Trophoblast cell (in vitro differentiated cells and primary cell): ENCODE measurements at regions not wholly inside any gene's neighbourhood (a gene's known extent, or its start where the extent isn't known, plus 50 kb on each side); places are given as distances from the start of the nearest gene placed in this dataset.

Experiments
- DNase-seq, 2 donors: peaks; one replicate each; pipeline ENCODE4 v3.0.0-alpha.2; 2016
- H2AFZ ChIP-seq: 2 replicates; pipeline ENCODE4 v1.6.1; 2013; ENCODE audit warnings: low read length, moderate library complexity, mild to moderate bottlenecking; ENCODE audit not compliant: insufficient read depth, poor library complexity
- H2AK5ac ChIP-seq: 2 replicates; pipeline ENCODE4 v1.6.1; 2013; ENCODE audit warnings: mild to moderate bottlenecking, low read length
- H2BK120ac ChIP-seq: 2 replicates; pipeline ENCODE4 v1.6.1; 2013; ENCODE audit warnings: low read length, mild to moderate bottlenecking, moderate library complexity; ENCODE audit not compliant: insufficient read depth, poor library complexity
- H2BK12ac ChIP-seq: 2 replicates; pipeline ENCODE4 v1.6.1; 2013; ENCODE audit warnings: mild to moderate bottlenecking, low read length, moderate library complexity
- H2BK5ac ChIP-seq: 2 replicates; pipeline ENCODE4 v1.6.1; 2013; ENCODE audit warnings: low read length, low read depth, moderate library complexity, mild to moderate bottlenecking; ENCODE audit not compliant: poor library complexity
- H3K14ac ChIP-seq: 2 replicates; pipeline ENCODE4 v1.6.1; 2013; ENCODE audit warnings: mild to moderate bottlenecking, low read length
- H3K18ac ChIP-seq: 2 replicates; pipeline ENCODE4 v1.6.1; 2013; ENCODE audit warnings: mild to moderate bottlenecking, low read length
- H3K23ac ChIP-seq: 2 replicates; pipeline ENCODE4 v1.6.1; 2013; ENCODE audit warnings: low read length
- H3K27ac ChIP-seq: 2 replicates; pipeline ENCODE4 v1.5.1; 2013; ENCODE audit warnings: low read depth, mild to moderate bottlenecking, inconsistent platforms, low read length, moderate library complexity
- H3K27me3 ChIP-seq: 2 replicates; pipeline ENCODE4 v1.6.1; 2013; ENCODE audit warnings: inconsistent platforms, mild to moderate bottlenecking, low read length, moderate library complexity; ENCODE audit not compliant: insufficient read depth
- H3K36me3 ChIP-seq, 2 experiments: 1 replicate in 1 of 2; 2 replicates in 1 of 2; pipeline ENCODE4 v1.6.1; 2013; ENCODE audit warnings: low read length in 2 of 2, mild to moderate bottlenecking in 2 of 2, moderate library complexity in 1 of 2; ENCODE audit not compliant: insufficient read depth in 2 of 2, control insufficient read depth in 1 of 2
- H3K4ac ChIP-seq: 2 replicates; pipeline ENCODE4 v1.6.1; 2013; ENCODE audit warnings: low read depth, mild to moderate bottlenecking, low read length, moderate library complexity
- H3K4me1 ChIP-seq, 2 experiments: 1 replicate in 1 of 2; 2 replicates in 1 of 2; pipeline ENCODE4 v1.6.1; 2013; ENCODE audit warnings: low read length in 2 of 2, mild to moderate bottlenecking in 2 of 2, moderate library complexity in 1 of 2; ENCODE audit not compliant: insufficient read depth in 2 of 2, control insufficient read depth in 1 of 2
- H3K4me2 ChIP-seq: 2 replicates; pipeline ENCODE4 v1.6.1; 2013; ENCODE audit warnings: inconsistent platforms, mild to moderate bottlenecking, low read length, moderate library complexity
- H3K4me3 ChIP-seq: 2 replicates; pipeline ENCODE4 v1.5.1; 2013; ENCODE audit warnings: mild to moderate bottlenecking, low read depth, low read length, inconsistent platforms
- H3K79me1 ChIP-seq: one replicate; pipeline ENCODE4 v1.6.1; 2013; ENCODE audit warnings: low read length
- H3K79me2 ChIP-seq: 2 replicates; pipeline ENCODE4 v1.6.1; 2013; ENCODE audit warnings: low read length, mild to moderate bottlenecking; ENCODE audit not compliant: control insufficient read depth, insufficient read depth, poor library complexity
- H3K9ac ChIP-seq: 2 replicates; pipeline ENCODE4 v1.6.1; 2013; ENCODE audit warnings: mild to moderate bottlenecking, low read length
- H3K9me3 ChIP-seq: 2 replicates; pipeline ENCODE4 v1.6.1; 2013; ENCODE audit warnings: low read depth, mild to moderate bottlenecking, control low read depth, inconsistent platforms, low read length; ENCODE audit not compliant: insufficient read depth
- H4K12ac ChIP-seq: 2 replicates; pipeline ENCODE4 v1.6.1; 2013; ENCODE audit warnings: low read depth, mild to moderate bottlenecking, low read length, moderate library complexity
- H4K8ac ChIP-seq: 2 replicates; pipeline ENCODE4 v1.6.1; 2013; ENCODE audit warnings: low read depth, mild to moderate bottlenecking, low read length, moderate library complexity
- H4K91ac ChIP-seq: one replicate; pipeline ENCODE4 v1.6.1; 2013; ENCODE audit warnings: low read depth, mild to moderate bottlenecking, low read length, moderate library complexity
- WGBS: extraction: QIAGEN DNeasy Blood & Tissue Kit; methylation state at CpG from one replicate; pipeline ENCODE4 v1.1.7; 2013; ENCODE audit warnings: missing lambda C conversion rate; ENCODE audit not compliant: insufficient read length, insufficient coverage; ENCODE audit errors: extremely low coverage; 5-methylcytosine and 5-hydroxymethylcytosine counted together

DNA sequence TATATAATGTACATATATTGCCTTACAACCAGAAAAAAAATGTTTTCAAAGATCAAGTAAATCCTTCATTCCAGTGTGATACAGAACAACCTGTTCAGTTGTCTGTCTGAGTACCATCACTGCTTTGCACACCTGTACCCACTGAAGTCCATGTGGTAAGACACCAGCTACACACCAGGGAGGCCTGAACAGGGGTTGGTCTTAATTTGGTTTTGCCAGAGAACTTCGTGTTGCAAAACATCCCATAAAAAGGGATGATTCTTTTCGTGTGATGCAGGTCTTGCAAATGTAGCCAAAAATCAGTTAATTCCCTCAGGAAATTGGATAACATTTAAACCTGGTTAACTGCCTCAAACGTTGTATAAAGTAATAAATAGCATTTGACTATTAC, 73.7 kb upstream of the SLC1A4 start:
- Histone ChIP-seq H3K18ac (no peak overlapping the region), H2BK5ac (no peak overlapping the region), H4K8ac (no peak overlapping the region), H2AK5ac (no peak overlapping the region), H3K27ac (no peak overlapping the region), H3K4me3 (no peak overlapping the region), H3K9me3 (no peaks in the 10 kb centered on the region), H3K4me2 (no peak overlapping the region), H3K27me3 (no peaks in the 10 kb centered on the region), H3K9ac (no peak overlapping the region), H4K91ac (no peak overlapping the region), H3K79me2 (no peaks in the 10 kb centered on the region), H2BK120ac (no peak overlapping the region), H2BK12ac (no peak overlapping the region), H3K14ac (no peak overlapping the region), H3K79me1 (no peaks in the 10 kb centered on the region), H3K23ac (no peak overlapping the region), H3K4me1 (no peaks in the 10 kb centered on the region), H3K36me3 (no peaks in the 10 kb centered on the region), H2AFZ (no peak overlapping the region), H3K4ac (no peak overlapping the region), H4K12ac (no peak overlapping the region)
- no peak for DNase-seq
- no CpG with 5 or more reads among the region's 3 CpGs for WGBS

- Histone ChIP-seq H3K4me2 (no peak overlapping the region), H3K23ac (no peak overlapping the region), H2AFZ (no peak overlapping the region), H4K12ac (no peak overlapping the region), H4K91ac (no peak overlapping the region), H3K79me1 (no peaks in the 10 kb centered on the region), H4K8ac (peak overlapping the region; percentile 88), H2BK12ac (no peak overlapping the region), H2BK5ac (no peak overlapping the region), H3K4me1 (no peaks in the 10 kb centered on the region), H2AK5ac (no peak overlapping the region), H3K9ac (no peak overlapping the region), H3K36me3 (no peaks in the 10 kb centered on the region), H3K9me3 (no peaks in the 10 kb centered on the region), H3K18ac (no peak overlapping the region), H2BK120ac (no peak overlapping the region), H3K14ac (no peak overlapping the region), H3K79me2 (no peaks in the 10 kb centered on the region), H3K4me3 (no peak overlapping the region), H3K27me3 (no peaks in the 10 kb centered on the region), H3K4ac (no peak overlapping the region), H3K27ac (no peak overlapping the region)
- DNase-seq: no peak
- WGBS: no CpG with 5 or more reads among the region's 8 CpGs
Observed at GRCh38 chr2:64918220-64918886, 70.8 kb upstream of the SLC1A4 start.

DNA sequence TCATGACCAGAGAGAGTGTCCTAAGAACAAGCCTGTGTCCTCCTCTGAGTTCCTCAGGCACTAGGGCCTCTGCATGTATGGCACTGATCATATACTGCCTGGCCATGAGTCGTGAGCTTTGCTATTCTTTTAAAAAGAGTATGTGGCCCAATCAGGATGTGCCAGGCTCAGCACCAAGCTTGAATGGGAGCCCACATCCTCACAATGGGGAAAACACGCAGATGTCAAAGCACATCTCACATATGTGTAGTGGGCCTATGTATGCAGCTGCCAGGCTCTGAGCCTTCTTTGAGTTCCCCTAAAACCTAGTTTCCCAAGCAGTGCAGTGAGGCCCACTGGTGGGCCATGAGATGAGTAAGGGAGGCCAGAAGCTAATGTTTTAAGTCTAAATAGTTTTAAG, 69.9 kb upstream of the SLC1A4 start:
- Histone ChIP-seq H2AFZ (no peak overlapping the region), H2BK12ac (no peak overlapping the region), H3K79me1 (no peaks in the 10 kb centered on the region), H3K27ac (no peak overlapping the region), H3K23ac (no peak overlapping the region), H3K27me3 (no peaks in the 10 kb centered on the region), H3K4me3 (no peak overlapping the region), H4K12ac (no peak overlapping the region), H3K4ac (no peak overlapping the region), H4K91ac (no peak overlapping the region), H2BK120ac (no peak overlapping the region), H2BK5ac (no peak overlapping the region), H4K8ac (no peak overlapping the region), H3K4me1 (no peaks in the 10 kb centered on the region), H3K18ac (no peak overlapping the region), H3K9ac (no peak overlapping the region), H3K4me2 (no peak overlapping the region), H3K79me2 (no peaks in the 10 kb centered on the region), H3K9me3 (no peaks in the 10 kb centered on the region), H2AK5ac (no peak overlapping the region), H3K36me3 (no peaks in the 10 kb centered on the region), H3K14ac (no peak overlapping the region)
- no CpG with 5 or more reads among the region's 2 CpGs for WGBS
- DNase-seq: no peak

- Histone ChIP-seq H3K4me3 (no peak overlapping the region), H2BK120ac (no peak overlapping the region), H3K4ac (no peak overlapping the region), H3K79me2 (no peaks in the 10 kb centered on the region), H4K8ac (no peak overlapping the region), H2AK5ac (no peak overlapping the region), H2BK12ac (no peak overlapping the region), H3K18ac (no peak overlapping the region), H3K9me3 (peaks cover 5% of the 10 kb centered on the region), H2AFZ (no peak overlapping the region), H3K23ac (no peak overlapping the region), H3K27me3 (no peaks in the 10 kb centered on the region), H3K4me1 (no peaks in the 10 kb centered on the region), H3K4me2 (no peak overlapping the region), H3K27ac (no peak overlapping the region), H4K91ac (no peak overlapping the region), H3K36me3 (no peaks in the 10 kb centered on the region), H3K14ac (no peak overlapping the region), H2BK5ac (no peak overlapping the region), H3K9ac (no peak overlapping the region), H3K79me1 (no peaks in the 10 kb centered on the region), H4K12ac (no peak overlapping the region)
- WGBS: no CpG with 5 or more reads among the region's 14 CpGs
- no peak for DNase-seq
Observed at GRCh38 chr2:64922482-64923384, 66.5 kb upstream of the SLC1A4 start.
